GM10248 (cell line): ENCODE measurements at regions not wholly inside any gene's neighbourhood (a gene's known extent, or its start where the extent isn't known, plus 50 kb on each side); places are given as distances from the start of the nearest gene placed in this dataset.

Experiments
- CTCF ChIA-PET: fragments of 300-600 bp; sonication (Branson Sonifier 250); formaldehyde crosslinking; extraction: SDS; loops from one replicate; lab custom pipeline; 2021; ENCODE audit warnings: antibody characterized with exemption; lab: Yijun Ruan, JAX
- POLR2A ChIA-PET: fragments of 350-650 bp; sonication (Branson Sonifier 250); formaldehyde crosslinking; extraction: SDS; loops from one replicate; lab custom pipeline; 2020; ENCODE audit warnings: antibody characterized with exemption; lab: Yijun Ruan, JAX
- DNase-seq: peaks from one replicate; pipeline ENCODE4 v3.0.0; 2012; ENCODE audit errors: extremely low spot score
- TF ChIP-seq, protein P1 (sequence below): IDR thresholded peaks from 2 replicates; pipeline ENCODE4 v1.5.1; 2012; ENCODE audit warnings: mild to moderate bottlenecking, low read depth; ENCODE audit errors: extremely low read depth, missing control alignments, control extremely low read depth

DNA sequence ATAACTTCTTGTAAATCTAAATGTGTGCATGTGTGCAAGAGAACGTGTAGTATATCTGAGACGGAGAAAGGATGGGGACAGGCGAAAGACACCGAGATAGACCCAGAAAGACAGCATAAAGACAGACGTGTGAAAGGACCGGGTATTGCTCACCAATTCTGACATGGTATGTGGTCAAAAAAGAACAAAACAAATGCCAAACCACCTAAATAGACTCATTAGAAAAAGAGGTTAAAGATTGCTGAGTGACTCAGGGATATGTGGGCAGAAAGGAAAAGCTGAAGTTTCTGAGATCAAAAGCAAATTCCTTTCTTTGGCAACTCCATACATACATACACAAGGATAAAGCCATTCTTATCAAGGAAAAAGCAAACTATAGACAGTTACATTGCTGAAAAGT is 179.7 kb upstream of the TSC22D1 start:
- DNase-seq, result no peak
- POLR2A ChIA-PET, result no interaction called here
- CTCF ChIA-PET, result no interaction called here
- TF ChIP-seq, protein P1, sequence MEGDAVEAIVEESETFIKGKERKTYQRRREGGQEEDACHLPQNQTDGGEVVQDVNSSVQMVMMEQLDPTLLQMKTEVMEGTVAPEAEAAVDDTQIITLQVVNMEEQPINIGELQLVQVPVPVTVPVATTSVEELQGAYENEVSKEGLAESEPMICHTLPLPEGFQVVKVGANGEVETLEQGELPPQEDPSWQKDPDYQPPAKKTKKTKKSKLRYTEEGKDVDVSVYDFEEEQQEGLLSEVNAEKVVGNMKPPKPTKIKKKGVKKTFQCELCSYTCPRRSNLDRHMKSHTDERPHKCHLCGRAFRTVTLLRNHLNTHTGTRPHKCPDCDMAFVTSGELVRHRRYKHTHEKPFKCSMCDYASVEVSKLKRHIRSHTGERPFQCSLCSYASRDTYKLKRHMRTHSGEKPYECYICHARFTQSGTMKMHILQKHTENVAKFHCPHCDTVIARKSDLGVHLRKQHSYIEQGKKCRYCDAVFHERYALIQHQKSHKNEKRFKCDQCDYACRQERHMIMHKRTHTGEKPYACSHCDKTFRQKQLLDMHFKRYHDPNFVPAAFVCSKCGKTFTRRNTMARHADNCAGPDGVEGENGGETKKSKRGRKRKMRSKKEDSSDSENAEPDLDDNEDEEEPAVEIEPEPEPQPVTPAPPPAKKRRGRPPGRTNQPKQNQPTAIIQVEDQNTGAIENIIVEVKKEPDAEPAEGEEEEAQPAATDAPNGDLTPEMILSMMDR, result no peak

DNA sequence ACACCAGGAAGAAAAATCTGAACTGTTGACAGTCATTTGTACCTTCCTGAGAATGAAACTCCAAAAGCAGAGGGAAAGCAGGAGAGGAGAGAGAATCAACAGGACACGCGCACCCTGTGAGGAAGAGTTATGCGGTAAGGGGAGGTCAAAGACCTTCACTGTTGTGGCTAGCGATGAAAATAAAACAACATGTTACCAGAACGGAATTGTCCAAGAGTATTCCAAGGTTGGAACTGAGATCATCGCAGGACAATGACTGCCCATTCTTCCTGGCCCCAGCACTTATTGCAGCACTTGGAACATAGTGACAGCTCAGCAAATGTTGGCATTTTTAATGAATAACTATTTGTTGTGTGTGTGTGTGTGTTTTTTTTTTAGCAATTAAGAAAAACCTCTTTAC is 176.0 kb upstream of the TSC22D1 start:
- TF ChIP-seq, protein P1, result no peak
- DNase-seq, result no peak
- ChIA-PET CTCF (no interaction called here), POLR2A (no interaction called here)

DNA sequence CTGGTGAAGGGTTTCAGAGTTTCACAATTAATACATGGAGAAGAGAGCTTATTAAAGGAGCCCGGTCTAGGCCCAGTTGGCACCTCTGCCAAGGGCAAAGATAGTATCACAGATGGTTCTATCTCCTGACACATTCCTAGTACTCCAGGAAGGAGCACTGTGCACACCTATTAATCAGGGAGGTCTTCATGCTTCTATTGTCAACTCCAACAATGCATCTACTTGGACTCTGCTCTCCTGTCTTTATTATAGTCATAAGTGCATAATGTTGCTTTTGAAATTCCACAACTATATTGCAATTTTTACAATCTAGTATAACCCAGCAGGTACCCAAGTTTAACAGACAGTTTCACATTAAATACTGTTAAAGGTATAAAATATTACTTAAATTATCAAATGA is 174.5 kb upstream of the TSC22D1 start:
- TF ChIP-seq, protein P1, result no peak
- no peak for DNase-seq
- ChIA-PET POLR2A (no interaction called here), CTCF (interaction anchor here (1.5 kb wide), 1 partner anchor 13 kb away, joined by 6 read pairs; no protein-coding TSS in a partner anchor)

DNA sequence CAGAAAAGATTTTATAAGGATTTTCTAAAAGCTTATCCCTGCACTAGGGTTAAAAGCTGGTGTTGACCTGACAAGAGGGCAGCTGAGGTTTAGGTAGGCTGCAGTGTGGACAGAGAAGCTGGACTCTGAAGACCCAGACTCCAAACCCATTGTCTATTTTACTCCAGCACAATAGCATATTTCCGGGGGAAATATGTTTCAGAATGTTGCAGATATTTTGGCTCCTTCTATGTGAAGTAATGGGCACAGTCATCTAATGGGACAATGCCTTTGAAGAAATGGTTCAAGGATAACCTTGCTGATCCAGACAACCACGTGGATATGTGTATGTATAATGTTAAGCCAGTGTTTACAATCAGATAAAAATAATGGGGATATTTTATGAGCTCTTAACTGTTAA is 173.8 kb upstream of the TSC22D1 start:
- ChIA-PET POLR2A (no interaction called here), CTCF (interaction anchor here (1.5 kb wide), 1 partner anchor 13 kb away, joined by 6 read pairs; no protein-coding TSS in a partner anchor)
- DNase-seq, result no peak
- TF ChIP-seq, protein P1, result no peak

DNA sequence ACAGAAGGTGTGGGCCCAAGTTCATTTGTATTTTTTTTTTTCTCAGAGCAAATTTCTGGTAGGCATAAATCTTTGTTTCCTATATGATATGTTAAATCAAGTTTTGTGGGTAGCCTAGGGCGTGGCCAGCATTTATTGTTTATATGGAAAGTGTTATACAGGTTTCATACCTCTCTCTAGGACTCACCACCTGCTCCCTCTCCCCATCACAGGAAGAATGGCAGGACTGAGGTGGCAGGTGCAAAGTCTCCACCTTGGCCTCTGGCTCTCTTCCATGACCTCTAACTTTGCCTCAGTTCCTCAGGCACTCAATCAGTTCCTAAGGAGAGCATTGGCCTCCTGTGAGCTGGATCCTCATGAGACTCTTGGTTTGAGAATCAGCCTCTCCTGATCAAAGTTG is 172.3 kb upstream of the TSC22D1 start:
- ChIA-PET POLR2A (no interaction called here), CTCF (no interaction called here)
- DNase-seq, result no peak
- TF ChIP-seq, protein P1, result no peak

DNA sequence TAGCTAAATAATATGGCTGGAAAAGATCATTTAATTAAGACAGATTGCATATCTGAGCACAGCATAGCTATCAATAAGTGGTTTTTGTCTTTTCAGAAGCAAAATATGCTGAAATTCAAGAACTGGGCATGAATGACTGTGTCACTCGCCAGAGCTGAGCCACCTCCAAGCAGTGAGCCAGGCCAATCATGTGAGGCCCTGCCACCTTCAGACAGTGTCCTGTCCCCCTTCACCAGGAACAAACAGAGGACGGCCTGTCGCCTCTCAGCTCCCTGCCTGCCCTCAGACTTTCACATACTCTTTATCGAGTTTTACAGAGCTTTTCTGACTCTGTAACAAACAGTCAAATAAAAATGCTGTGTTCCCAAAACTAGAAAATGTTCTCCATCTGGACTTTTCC is 171.0 kb upstream of the TSC22D1 start:
- POLR2A ChIA-PET, result no interaction called here

DNA sequence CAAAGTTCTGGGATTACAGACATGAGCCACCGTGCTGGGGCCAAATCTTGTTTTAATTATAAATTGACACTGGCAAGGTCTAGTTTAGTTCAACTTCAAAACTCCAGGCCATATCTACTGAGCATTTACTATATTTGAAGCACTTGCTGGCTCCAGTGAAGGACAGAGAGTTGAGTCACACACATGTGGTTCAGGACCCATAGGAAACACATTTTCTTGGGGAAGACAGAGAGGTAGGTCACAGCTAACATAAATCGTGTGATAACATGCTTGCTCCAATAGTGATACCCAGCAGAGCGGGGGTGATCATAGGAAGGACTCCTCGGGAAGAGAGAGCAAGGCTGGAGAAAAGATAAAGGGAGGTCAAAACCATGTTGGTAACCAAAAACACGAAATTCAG is 170.6 kb upstream of the TSC22D1 start:
- CTCF ChIA-PET, result no interaction called here

More for the DNA sequence above, 171.0 kb upstream of the TSC22D1 start:
- no peak for DNase-seq
- CTCF ChIA-PET, result no interaction called here
- TF ChIP-seq, protein P1, result no peak

More for the DNA sequence above, 170.6 kb upstream of the TSC22D1 start:
- POLR2A ChIA-PET, result no interaction called here
- DNase-seq, result no peak
- TF ChIP-seq, protein P1, result no peak
